GM21381 (cell line): ENCODE measurements at regions not wholly inside any gene's neighbourhood (a gene's known extent, or its start where the extent isn't known, plus 50 kb on each side); places are given as distances from the start of the nearest gene placed in this dataset.
"Not testable (repeated sequence)": the region's sequence is repeated elsewhere in the genome, so short reads cannot be mapped to it uniquely, and the experiment has no call there.

Experiments used
- ATAC-seq: cut with Tn5 transposase; IDR thresholded peaks from one replicate; pipeline ENCODE4 v1.9.1; 2021; ENCODE audit warnings: mild to moderate bottlenecking, moderate library complexity; ENCODE audit not compliant: unreplicated experiment

DNA sequence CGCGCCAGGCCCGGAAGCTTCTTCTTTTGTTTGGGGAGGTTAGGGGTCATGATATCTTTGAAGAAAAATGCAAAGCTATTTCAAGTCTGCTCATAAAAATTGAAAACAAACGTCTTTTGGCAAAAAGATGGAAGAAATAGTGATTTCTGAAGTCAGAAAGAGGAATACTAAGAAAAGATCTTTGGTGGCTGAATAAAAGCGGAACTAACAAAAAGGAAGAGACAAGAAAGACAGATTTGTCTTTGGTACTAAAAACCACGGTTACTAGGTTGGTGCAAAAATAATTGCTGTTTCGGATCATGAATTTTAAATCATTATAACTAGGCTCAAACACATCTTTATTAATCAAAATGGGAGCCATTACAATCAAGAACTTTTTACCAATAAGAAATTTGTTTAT lies 164.6 kb upstream of the TRIB2 start:
- ATAC-seq, result no peak

DNA sequence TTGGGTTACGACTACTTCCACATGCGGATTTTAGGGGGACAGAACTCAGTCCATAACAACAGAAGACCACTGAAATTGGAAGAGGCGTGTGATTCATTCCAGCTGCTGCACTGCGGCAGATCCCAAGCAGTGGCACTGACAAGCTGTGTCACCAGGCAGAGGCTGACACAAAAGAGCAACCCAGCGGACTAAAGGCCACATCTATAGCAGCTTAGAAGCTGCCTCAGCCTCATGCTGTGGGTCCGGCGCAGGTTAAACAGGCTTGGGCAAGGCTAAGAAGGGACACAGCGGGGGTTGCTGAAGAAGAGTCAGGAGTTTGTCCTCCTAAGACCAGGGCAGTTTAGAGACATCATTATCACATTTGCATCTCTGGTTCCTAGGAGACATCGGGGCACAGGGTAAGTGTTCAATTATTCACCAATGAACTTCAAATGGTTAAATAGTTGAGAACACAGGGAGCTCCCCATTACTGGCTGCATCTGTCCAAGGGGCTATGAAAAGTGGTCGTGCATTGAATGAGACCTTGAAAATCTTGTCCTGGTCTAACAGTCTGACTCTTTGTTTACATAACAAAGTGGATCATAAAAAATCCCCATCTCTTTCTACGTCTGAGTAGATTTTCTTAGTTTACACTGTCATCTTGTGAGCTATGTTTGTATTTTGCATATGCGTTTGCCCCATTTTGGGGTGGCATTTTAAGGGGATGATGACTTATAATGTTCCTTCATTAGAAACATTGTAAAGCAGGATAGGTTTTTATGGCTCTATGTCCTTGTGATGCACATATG lies 162.3 kb upstream of the TRIB2 start:
- ATAC-seq, result no peak

GRCh38 chr2:12555012-12555645 lies 161.6 kb upstream of the TRIB2 start:
- peak; percentile 48 for ATAC-seq

DNA sequence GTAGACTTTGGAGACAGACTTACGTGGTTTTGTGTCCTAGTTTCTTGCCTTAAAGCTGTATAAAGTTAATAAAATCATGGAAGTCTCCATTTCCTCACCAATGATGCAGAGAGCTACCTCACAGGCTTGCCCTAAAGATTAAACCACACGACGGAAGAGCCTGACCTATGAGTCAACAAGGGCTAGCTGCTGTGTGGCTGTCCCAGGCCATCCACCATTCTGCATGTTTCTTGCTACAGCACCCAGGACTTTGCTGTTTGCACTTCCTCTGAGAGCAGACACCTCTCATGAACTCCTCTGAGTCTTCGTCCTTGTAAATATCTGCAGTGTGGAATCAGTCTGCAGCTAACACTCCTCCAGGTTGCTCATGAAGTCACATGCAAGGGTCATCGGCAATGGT lies 160.0 kb upstream of the TRIB2 start:
- ATAC-seq, result no peak

GRCh38 chr2:12557688-12558087 lies 159.0 kb upstream of the TRIB2 start:
- ATAC-seq, result no peak

DNA sequence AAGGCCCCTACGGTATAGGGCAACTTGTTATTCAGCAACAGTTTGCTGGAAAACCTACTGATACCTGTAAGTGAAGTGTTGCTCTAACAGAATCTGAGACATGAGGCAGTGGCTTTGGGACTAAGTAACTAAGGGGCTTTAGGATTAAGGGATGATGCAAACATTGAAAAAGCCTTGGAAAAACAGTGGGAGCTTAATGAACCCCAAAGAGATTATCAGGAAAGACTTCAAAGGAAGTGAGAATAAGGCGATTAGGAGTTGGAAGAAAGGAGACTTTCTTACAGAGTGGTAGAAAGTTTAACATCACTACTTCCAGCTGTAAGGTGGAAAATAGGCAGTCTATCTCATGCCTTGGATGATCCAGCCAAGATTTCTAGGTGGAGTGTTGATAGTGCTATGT lies 158.2 kb upstream of the TRIB2 start:
- ATAC-seq, result no peak

GRCh38 chr2:12560618-12561017 lies 156.1 kb upstream of the TRIB2 start:
- ATAC-seq, result no peak

- no peak for ATAC-seq
Measured at GRCh38 chr2:12567411-12567810, 149.3 kb upstream of the TRIB2 start.

DNA sequence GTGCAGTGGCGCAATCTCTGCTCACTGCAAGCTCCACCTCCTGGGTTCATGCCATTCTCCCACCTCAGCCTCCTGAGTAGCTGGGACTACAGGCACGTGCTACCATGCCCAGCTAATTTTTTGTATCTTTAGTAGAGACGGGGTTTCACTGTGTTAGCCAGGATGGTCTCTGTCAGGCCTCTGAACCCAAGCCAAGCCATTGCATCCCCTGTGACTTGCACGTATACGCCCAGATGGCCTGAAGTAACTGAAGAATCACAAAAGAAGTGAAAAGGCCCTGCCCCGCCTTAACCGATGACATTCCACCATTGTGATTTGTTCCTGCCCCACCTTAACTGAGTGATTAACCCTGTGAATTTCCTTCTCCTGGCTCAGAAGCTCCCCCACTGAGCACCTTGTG lies 147.2 kb upstream of the TRIB2 start:
- ATAC-seq, result not testable (repeated sequence)

- ATAC-seq, result not testable (repeated sequence)
Measured at GRCh38 chr2:12569929-12570328, 146.8 kb upstream of the TRIB2 start.

- ATAC-seq, result no peak
Measured at GRCh38 chr2:12577091-12577490, 139.6 kb upstream of the TRIB2 start.

- no peak for ATAC-seq
Measured at GRCh38 chr2:12577567-12578253, 139.0 kb upstream of the TRIB2 start.

DNA sequence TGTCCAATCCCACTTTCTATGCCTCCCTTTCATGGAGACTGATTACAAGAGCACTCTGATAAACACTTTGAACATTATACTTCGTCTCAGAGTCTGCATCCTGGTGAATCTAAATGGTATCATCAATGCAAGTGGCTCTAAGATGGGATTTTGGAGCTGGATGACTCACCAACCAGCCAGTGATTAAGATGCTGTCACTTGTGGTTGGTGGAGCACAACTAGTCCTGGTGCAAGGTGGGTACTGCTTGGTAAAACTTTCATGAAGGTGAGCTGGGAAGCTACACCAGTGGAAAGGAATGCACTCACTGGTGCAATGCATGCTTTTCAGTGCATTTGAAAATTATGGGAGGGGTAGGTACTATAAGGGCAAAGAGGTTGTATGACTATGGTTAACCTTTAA lies 137.7 kb upstream of the TRIB2 start:
- no peak for ATAC-seq

DNA sequence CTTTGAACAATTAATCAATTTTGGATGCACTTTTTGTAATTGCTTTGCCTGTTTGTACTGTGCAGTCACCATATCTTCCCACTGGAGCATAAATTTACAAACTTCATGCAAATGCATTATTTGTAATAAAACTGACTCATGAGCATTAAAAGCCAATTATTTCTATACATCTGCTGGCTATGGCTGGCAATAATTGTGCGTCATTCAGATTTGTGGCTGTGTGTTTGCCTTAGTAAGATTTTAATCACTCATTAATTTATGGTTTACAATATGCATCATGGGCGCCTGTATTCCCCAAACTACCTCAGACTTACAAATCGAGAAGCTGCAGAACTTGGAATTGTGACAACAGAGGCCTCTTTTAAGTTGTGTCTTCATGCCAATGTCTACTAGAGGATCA lies 132.4 kb upstream of the TRIB2 start:
- no peak for ATAC-seq

DNA sequence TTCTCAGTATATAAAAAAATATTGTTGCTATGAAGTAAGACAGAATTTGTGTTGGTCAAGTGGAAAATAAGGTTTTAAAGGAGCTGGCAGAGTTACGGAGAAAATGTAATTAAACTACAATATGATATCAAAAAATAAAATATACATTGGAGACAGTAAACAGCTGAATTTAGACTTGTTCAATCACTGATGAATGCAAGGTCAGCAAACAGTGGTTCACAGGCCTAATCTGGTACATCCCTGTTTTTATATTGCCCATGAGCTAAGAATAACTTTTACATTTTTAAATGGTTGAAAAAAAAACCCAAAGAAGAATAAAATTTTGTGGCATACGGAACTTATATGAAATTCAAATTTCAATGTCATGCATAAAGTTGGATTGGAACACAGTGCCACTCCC lies 131.0 kb upstream of the TRIB2 start:
- no peak for ATAC-seq

GRCh38 chr2:12587228-12587627 lies 129.5 kb upstream of the TRIB2 start:
- ATAC-seq, result no peak

DNA sequence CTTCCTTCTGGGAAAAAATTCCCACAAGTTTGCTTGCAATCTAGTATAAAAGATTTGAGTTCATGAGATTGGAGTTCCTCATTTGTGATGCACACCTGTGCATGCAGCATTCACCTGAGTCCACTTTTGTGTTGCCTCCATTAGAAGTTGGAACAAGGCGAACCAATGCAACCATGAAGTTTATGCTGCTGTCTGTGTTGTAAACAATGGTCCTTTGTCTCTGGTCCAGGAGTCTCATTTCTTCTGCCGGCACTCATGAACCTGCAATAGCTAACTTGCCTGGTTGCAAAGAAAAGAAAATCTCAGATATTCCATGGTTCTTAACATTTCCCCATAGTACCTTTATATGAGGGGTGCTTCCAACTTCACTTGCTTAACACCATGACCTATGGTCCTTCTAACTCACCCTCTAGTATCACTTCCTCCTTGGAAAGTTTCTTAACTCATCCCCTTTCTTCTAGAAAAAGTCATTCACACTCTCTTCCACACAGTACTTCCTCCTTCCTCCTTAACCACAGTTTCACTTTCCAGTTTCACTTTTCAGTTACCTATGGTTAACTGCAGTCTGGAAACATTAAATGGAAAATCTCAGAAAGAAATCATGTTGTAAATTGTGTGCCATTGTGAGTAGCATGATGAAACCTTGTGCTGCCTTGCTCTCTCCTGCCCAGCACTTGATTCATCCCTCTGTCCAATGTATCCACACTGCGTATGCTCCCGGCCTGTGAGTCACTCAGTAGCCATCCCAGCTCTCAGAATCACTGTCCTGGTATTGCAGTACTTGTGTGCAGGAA lies 128.8 kb upstream of the TRIB2 start:
- peak; percentile 92 for ATAC-seq

DNA sequence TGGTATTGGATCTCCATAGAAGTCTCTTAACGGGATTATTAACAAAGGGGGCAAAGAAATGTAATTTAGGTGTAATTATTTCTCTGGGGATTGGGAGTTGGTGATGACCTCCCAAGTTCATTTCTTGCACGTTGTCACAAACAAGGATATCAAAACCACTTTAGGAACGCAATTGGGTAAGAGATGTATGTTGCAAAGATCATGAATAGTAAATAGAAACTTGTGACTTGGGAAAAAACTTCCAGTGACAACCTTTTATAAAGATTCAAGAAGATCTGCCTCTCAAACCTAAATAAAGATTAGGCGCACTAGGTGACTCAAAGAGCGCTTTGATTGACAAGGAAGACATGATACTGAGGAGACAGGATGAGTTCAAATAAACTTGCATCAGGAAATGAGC lies 127.8 kb upstream of the TRIB2 start:
- no peak for ATAC-seq

DNA sequence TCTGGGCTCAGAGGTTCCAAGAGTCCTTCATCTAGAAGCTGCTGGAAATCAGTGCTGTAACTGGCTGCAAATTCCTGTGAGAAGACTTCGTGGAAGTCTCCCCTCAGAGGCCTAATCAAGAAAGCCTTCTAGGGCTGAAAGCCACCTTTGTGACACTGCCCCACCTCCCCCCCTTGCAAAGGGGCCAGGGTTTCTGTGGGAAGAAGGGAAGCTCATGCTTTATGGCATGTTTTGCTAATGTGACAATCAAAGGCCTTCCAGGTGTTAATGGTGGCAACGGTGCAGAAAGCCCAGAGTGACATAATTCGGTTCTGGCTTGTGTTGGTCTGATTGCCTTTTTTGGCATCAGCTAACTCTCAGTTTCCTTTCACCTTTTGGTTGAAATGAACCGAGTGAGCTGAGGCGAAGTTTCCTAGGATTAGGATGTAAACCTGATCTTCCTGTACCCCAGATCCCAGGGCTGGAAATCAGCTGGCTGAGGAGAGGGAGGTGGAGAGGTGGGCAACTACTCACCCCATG lies 126.9 kb upstream of the TRIB2 start:
- ATAC-seq, result no peak

DNA sequence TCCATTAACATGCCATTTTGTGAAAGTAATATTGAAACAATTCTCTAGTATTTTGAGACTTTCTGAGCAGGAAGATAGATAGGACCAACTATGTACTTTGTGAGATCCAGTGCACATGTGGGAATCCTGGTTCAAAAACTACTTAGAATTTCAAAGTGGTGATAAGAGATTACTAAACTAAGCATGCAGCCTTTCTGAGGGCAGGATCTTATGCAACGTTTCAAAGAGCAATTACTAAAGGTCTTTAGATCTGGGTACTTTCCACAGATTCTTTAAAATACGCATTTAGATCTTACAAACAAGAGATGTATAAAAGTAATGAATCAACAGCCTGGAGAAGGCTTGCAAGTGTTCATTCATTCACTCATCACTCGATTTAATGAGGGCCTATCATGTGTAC lies 124.4 kb upstream of the TRIB2 start:
- no peak for ATAC-seq

GRCh38 chr2:12594590-12594989 lies 122.1 kb upstream of the TRIB2 start:
- ATAC-seq, result no peak
